NAMALWA (cell line): ENCODE measurements at regions not wholly inside any gene's neighbourhood (a gene's known extent, or its start where the extent isn't known, plus 50 kb on each side); places are given as distances from the start of the nearest gene placed in this dataset.
"Not testable (repeated sequence)": the region's sequence is repeated elsewhere in the genome, so short reads cannot be mapped to it uniquely, and the experiment has no call there.

Experiments
- DNase-seq: peaks from one replicate; pipeline ENCODE4 v3.0.0-alpha.2; 2015; ENCODE audit warnings: low spot score

DNA sequence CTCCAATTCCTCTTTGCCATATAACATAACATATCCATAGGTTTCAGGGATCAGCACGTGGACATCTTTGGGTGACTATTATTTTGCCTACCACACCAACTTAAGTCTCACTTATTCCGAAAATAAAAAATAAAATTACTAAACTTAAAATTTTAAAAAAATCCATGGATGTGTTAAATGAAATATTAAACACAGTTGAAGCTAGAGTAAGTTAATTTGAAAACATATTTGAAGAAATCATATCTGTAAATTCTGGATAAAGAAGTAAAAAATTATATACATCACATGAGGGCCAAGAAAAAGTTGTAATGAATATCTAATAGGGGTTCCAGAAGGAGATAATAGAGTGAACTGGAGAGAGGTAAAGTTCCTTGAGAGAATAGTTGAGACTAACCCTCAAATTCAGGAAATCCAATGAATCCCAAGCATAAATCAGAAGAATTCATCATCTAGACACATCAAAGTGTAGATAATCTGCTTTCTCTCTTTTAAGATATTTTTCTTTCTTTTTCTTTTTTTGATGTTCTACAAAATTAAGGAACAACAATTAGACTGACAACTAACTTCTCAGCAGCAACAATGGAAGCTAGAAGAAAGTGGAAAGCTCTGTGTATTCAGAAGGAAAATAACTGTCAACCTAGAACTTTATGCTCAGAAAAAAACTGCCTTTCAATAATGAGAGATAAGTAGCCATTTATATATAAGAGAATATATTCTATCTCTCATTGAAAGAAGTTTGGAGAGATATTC, 147.4 kb downstream of the ABHD5 start:
- DNase-seq: no peak

DNA sequence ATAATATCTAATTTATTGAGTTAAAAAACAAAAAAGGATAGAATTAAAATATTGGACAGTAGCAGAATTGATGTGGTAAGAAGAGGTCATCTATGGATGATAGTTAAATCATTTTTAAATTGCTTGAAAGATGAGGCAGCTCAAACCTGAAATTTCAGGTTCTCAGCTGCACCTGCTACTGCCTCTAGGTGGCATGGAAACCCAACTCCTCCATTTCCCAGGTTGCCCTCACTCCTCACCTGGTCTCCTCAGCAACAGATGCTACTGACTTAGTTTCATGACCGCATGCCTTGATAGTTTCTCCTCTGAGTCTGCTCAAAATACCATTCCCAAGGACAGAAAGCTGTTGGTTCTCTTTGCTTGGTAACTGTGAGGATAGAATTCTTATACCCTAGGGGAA, 148.1 kb downstream of the ABHD5 start:
- no peak for DNase-seq

DNA sequence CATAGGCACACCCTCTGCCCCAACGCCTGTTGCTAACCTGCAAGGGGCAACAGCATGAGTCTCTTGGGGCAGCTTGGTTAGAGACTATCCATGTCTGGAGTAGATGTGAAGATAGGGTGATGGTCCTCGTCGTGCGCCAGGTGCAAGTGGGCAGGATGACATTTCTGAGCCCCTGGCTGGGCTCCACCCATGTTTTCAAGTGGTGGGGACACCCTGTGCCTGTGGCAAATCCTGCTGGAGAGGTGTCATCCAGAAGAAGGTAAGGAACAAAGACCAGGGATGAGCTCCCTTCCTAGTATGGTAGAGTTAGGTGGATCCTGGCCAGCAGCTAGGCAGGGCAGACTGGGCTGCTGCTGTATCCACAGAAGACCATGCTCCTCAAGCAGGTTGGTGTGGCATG, 152.6 kb downstream of the ABHD5 start:
- no peak for DNase-seq

DNA sequence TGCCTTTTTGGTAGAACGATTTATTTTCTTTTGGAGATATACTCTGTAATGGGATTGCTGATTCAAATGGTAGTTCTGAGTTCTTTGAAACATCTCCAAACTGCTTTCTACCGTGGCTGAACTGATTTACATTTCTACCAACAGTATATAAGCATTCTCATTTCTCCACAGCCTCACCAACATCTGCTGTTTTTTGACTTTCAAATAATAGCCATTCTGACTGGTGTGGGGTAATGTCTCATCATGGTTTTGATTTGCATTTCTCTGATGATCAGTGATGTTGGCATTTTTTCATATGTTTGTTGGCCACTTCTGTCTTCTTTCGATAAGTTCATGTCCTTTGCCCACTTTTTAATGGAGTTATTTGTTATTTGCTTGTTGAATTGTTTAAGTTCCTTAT, 154.0 kb downstream of the ABHD5 start:
- no peak for DNase-seq

DNA sequence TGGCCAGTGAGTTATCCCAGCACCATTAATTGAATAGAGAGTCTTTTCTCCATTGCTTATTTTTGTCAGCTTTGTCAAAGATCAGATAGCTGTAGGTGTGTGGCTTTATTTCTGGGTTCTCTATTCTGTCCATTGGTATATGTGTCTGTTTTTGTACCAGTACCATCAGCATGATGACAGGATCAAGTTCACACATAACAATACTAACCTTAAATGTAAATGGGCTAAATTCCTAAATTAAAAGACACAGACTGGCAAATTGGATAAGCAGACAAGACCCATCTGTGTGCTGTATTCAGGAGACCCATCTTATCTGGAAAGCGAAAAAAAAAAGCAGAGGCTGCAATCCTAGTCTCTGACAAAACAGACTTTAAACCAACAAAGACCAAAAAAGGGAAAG, 154.8 kb downstream of the ABHD5 start:
- not testable (repeated sequence) for DNase-seq

DNA sequence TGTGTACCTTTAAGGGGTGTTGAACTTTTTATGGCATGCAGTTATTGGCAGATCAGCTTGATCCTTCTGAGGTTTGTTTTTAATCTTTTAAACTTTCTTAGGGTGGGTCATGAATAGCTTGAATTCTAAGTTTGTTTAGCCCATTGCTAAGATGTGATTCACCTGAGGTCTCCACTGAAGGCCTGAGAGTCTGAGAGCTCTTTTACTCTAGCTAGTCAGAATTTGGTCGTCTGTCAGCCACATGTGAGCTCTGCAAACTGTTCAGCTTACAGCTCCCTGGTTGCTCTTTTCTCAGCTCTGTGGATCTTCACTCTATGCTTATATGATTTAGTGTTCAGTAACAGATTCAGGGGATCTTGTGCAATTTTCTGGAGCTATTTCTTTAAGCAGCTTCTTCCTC, 161.3 kb downstream of the ABHD5 start:
- no peak for DNase-seq

DNA sequence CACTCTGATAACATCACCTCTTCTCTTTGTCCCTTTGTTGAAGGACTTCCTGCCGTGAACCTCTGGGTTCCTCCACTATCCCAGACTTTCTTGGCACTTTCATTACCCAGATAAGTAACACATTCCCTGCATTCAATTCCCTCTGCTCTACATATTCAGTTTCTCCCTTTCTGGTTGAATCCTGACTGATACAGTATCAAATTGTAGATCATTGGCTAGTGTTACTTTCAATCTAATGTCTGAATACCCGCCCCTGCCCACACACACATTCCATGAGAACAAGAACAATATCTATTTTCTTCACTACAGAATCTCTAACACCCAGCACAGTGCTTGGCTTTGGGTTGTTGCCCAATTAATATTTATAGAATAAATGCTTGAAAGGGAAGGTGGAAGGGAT, 163.5 kb downstream of the ABHD5 start:
- no peak for DNase-seq

DNA sequence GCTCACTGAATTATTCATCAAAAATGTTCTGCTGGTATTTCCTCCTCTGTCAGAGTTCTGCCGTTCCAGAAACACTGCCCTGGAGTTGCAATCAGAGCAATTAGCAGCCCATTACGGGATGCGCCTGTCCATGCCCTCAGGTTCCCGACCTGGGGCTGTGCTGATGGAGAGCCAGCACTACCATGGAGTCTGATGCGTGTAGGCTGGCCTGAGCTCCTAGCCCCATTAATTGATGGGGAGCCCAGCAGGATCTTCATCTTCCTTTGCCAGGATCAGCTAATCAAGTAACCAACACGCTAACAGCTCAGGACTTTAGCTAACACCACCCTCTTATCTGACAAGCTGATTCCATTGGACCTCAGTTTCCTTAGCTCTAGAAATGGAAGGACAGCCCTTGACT, 164.2 kb downstream of the ABHD5 start:
- no peak for DNase-seq

DNA sequence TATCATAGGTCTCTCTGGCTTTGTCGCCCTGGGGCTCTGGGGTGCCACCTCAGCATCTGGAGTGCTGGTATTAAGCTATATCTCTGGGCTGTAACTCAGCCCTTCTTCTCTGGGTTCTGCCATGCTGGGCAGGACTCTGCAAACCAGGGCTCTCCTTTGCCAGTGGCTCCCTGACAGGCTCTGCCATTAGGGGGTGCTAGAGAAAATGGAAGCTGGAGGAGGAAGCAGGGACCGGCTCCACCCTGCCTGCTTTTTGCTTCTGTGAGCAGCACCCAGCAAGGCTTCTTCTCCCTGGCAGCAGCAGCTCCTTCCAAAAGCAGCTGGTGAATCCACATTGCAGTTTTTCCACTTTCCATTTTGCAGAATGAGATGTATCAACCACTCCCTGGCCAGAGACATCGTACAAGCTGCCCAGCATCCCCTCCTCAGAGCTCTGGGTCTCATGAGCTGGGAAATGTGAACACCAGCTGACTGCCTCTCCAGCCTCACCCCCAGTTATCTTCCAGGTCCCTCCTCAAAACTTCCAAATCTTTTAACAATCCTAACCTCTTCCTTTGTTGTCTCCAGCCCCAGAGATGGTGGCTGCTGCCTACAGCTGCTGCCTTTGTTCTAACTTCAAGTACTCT, 165.0 kb downstream of the ABHD5 start:
- peak; percentile 72 for DNase-seq

DNA sequence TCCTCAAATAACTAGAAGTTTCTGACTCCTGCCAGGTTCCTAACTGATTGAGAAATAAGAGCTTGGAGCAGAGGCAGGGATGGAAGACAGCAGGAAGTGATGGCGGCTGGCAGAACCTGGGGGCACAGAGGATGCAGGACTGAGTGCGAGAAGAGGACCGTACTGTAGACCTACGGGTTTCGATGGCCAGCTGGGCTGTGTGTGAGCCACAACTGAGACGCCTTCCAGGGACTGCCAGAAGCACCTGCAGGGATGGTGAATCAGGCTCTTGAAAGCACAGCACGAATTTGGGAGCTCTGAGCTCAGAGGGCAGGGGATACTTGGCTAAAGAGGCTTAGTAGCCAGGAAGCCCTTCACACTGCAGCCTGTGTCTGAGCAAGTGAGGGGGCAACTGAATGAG, 165.6 kb downstream of the ABHD5 start:
- no peak for DNase-seq

DNA sequence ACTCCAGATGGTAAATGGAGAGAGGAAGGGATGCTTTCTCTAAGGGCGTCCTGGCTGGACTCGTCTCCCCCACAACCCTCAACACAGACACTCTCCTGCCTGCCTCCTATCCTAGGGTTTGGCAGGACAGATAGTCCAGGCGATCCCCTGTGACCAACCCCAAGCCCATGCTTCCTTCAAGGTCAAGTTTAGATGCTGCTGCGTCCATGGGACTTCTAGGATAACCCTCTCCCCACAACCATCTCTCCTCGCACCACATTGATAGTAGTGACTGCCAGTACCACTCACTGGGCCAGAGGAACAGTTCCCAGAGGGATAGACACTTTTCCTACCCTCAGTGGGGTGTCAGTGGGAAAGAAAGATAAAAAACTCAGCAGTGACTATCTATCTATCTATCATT, 166.0 kb downstream of the ABHD5 start:
- DNase-seq: no peak

DNA sequence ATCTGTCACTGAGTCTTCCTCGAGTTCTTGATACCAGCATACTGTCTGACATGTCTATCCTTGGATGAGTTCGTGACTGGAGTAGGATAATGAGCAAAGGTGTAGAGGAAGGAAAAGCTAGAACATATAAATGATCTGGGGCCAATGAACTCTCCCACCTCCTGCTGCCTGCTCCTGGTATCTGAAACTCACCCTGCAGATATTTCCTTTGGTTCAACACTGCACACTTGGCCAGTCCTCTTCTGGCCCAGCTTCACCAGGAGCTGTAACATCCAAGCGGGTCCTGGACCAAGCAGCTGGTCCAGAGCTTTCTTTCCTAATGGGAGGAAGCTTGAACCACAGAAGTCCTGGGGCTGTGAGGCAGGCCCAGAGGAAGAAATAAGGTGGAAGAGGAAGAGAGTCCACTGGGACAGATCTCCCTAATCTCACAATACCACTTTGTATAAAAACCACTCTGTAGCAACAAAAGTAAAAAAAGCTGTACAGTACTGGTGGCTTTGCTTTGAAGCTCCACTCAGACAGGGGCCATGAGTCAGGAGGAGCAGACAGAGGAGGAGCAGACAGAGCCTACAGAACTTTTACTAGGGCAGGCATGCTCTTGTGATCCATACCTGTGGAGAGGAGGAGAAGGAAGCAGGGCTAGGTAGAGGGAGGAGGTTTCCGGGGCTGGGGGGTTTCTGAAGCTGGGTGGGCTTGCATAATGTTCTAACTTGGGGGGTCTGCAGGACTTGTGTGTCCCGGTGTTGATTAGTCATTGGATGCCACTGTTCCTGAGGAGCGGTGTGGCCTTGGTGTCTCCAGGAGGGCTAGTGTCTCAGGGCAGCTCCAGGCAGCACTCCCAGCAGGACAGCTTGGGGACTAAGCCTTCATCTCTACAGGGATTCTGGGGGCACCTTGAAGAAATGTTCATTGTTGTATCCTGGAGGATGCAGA, 166.9 kb downstream of the ABHD5 start:
- DNase-seq: no peak

DNA sequence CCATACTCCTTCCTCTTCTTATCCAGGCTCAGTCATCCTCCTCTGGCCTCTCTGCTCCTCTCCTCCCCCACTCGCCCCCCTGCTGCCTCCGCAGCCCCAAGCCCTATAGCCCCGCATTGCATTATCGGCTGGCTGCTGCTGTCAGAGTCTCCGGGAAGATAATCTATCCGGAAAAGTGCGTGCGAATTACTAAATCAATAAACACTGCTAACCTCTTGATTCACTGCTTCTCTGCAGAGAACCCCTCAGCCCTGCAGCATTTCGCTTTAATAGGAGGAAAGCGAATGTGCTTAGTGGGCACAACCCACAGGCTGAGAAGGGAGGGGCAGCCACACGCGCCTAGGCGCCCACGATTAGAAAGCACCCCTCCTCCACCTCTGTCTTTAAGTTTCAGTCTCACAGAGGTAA, 167.6 kb downstream of the ABHD5 start:
- no peak for DNase-seq

DNA sequence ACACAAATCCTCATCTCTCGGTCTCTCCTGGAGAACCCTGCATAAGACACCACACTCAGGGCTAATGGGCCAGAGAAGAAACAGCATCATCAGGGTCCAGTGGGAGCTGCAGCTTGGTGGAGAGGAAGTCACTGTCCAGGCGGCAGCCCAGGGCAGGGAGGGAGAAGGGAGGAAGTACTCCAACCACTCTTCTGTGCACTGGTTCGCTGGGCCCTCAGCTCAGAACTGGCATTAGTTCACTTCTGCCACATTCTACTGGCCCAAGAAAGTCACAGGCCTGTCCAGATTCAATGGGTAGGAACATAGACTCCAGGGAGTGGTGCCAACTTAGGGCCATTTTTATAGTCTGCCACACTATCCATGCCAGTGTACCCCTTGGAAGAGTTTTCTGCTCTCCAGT, 169.0 kb downstream of the ABHD5 start:
- no peak for DNase-seq

DNA sequence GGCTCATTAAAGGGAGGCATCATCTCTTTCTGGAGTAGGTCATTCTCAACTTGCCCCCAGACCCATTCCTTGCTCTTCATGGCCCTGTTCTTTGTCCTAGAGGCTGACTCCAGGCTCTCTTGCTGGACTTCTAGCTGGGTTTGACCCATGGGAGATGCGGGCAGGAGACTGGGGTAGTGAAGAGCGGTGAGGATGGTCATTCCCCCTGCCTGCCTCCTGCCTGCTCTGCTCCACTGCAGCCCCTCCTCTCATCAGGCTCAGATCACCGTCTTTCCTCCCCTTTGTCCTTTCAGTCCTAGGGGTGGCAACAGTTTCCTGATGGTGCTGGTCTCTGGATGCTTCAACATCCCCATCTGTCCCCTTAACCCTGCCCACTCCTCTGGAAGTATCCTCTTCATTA, 170.9 kb downstream of the ABHD5 start:
- no peak for DNase-seq

DNA sequence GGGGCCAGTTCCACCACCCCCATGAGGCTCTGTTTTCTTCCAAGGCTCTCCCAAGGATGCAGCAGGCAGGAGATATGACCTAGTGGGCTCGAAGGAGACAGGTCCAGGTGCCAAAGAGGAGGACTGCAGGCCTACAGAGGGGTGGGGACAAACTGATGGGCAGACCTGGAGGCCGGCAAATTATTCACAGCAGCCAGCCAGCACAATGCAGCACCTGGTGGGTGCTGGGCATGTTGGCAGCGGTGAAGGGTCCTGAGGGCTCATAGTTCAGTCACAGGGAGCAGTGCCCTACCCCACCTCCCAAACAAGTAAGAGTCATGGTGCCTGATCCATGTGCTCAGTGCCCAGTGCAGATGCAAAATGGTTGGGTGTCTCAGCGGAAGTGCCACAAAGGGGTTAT, 171.7 kb downstream of the ABHD5 start:
- DNase-seq: no peak

DNA sequence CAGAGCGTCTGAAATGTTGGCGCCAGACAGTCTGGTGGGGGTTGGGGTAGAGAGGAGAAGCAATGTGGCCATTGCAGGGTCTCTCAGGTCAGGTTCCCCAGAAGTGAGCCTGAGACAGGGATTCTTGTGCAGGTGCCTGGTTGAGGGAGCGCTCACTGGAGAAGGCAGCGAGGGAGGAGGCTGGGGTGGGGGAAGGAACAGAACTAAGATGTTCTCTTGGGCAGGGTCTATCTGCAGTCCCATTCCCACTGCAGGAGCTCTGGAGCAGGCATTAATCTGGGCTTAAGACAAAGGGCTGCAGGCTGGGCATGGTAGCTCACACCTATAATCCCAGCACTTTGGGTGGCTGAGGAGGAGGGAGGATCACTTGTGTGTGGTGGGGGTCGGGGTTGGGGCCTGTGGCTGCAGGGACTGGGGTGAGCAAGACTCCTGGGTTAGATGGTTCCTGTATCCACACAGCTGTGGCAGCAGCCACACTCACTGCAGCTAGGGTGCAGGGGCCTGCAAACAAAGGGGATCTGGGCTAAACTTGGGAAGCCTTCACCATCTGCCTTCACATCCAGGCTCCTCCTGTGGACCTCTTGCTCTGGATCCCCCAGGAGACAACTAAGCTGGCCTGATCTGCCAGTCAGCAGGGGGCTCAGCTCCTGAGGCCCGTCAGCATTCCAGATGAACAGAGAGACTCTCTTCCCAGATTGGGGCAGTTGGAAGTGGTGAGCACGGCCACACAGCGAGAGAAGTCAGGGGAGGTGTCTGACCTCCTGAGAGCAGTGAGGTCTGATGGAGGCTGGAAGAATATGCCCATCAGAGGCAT, 172.5 kb downstream of the ABHD5 start:
- DNase-seq: no peak

DNA sequence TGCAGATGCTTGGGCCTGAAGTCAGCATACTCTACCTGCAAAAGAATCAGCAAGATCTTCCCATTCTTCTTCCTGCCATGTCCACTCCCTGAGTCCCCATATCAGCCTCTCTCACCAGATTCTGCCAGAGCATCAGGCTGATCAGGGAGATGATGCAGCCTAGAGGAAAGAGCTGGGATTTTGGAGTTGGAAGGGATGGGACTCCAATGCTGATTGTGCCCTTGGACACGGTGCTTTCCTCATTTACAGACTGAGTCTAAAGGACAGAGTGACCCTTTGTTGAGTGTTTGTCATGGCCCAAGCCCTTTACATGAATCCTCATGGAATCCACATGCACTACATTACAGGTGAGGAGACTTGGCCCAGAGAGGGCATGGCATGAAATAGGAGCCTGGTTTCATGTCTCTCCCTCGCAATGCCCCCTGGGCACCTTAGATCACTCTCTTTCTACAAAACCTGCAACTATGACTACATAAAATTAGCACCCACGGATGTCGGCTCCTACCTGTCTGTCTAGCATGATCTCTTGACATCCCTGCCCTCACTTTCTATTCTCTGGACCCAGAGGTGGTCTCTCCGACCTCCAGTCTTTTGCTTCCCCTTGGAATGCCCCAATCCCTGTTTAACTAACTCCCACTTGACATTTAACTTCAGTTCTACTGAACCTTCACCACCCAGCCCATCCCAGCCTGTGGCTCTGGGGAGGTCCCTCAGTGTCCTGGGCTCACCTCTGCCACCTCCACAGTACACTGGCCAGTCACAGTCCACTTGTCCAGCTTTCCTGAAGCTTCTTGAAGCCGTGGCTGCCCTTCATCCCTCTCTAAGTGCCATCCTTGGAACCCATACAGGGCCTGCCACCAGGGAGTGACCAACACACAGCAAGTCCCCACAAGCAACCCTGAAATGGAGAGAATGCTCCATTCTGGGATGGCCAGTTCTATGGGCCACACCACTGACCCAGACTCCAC, 173.5 kb downstream of the ABHD5 start:
- DNase-seq: no peak

DNA sequence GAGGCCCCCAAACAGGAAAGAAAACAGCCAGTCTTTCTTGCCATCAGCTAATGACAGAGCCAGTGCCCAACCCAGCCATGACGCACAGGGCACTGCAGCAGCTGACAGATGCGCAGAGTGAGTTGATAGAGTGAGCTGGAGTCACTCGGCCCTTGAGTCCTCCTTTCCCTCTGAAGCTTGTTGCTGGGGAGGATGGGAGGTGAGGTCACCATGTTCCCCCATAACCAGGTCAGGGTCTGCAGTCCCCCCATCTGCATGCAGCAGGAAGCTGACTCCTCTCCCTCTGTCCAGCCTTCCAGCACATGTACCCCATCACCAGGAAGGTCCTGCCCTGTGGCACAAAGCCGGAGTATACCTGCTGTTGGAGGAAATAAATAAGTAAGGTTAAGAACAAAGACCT, 174.6 kb downstream of the ABHD5 start:
- DNase-seq: no peak

DNA sequence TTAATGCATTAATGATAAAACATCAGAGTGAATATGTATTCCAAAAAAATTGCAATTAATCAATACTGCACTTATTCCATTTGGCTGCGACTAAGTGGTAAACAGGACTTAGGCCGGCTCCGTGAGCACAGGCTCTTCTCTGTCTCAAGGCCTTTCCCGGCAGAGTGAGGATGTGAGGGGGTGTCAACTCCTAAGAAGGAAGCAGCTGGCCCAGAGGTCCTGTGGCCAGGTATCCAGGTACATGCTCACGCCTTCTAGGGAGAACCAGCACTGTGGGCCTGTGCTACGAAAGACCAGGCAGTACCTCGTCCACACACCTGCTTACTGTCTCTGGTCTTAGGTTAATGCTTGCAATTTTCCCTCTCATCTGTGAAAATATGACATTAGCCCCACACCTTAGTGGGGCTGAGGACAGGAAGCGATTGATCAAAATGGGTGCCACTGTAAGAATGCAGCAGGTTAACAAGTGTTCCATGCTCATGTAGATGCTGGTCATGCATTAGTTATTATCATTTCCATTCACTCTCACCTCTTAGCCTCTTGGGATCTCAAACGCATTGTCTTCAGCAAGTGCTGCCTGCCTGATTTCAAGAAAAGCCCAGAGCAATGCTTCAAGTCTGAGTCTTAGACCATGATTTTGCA, 175.3 kb downstream of the ABHD5 start:
- DNase-seq: no peak
